ENCODE measurements at regions not wholly inside any gene's neighbourhood (a gene's known extent, or its start where the extent isn't known, plus 50 kb on each side); places are given as distances from the start of the nearest gene placed in this dataset.

GRCh38 chr18:28682912-28683311 lies 506.0 kb upstream of the CDH2 start:
- TF ChIP-seq CTCF (IDR thresholded peaks at IDR 0.05), result no peak
- no peak for TF ChIP-seq POLR2A (IDR thresholded peaks at IDR 0.05)
- DNase-seq (ENCODE audit: low spot score in 2 of 2), result no peak
- intact Hi-C loops (cut with DNase I; ENCODE audit: low total_unique reads), result no loop called here
- H3K4me3 ChIP-seq (ENCODE audit: low read depth, poor library complexity, severe bottlenecking), result no peak overlapping the region

- DNase-seq (ENCODE audit: low spot score in 2 of 2), result no peak
- no peak for TF ChIP-seq POLR2A (IDR thresholded peaks at IDR 0.05)
- no peak for TF ChIP-seq CTCF (IDR thresholded peaks at IDR 0.05)
- 63 to 74% methylated on average over 1 of the region's 1 CpG for WGBS, 2 donors
- intact Hi-C loops (cut with DNase I; ENCODE audit: low total_unique reads), result no loop called here
- no peak overlapping the region for H3K4me3 ChIP-seq (ENCODE audit: low read depth, poor library complexity, severe bottlenecking)
Observed at GRCh38 chr18:28669165-28669564, 492.2 kb upstream of the CDH2 start.

- no peak overlapping the region for H3K4me3 ChIP-seq (ENCODE audit: low read depth, poor library complexity, severe bottlenecking)
- intact Hi-C loops (cut with DNase I; ENCODE audit: low total_unique reads), result no loop called here
- TF ChIP-seq POLR2A (IDR thresholded peaks at IDR 0.05), result no peak
- no peak for TF ChIP-seq CTCF (IDR thresholded peaks at IDR 0.05)
- no peak for DNase-seq (ENCODE audit: low spot score in 2 of 2)
Observed at GRCh38 chr18:28666216-28666615, 489.3 kb upstream of the CDH2 start.

GRCh38 chr18:28657961-28658360 lies 481.0 kb upstream of the CDH2 start:
- no peak overlapping the region for H3K4me3 ChIP-seq (ENCODE audit: low read depth, poor library complexity, severe bottlenecking)
- TF ChIP-seq POLR2A (IDR thresholded peaks at IDR 0.05) (no peak), CTCF (IDR thresholded peaks at IDR 0.05) (no peak)
- intact Hi-C loops (cut with DNase I; ENCODE audit: low total_unique reads), result no loop called here
- no peak for DNase-seq (ENCODE audit: low spot score in 2 of 2)
- 16 to 20% methylated on average over 1 of the region's 1 CpG for WGBS, 2 donors

- no peak for DNase-seq (ENCODE audit: low spot score in 2 of 2)
- intact Hi-C loops (cut with DNase I; ENCODE audit: low total_unique reads), result no loop called here
- WGBS, 2 donors, result 86 to 88% methylated on average over 3 of the region's 3 CpGs
- H3K4me3 ChIP-seq (ENCODE audit: low read depth, poor library complexity, severe bottlenecking), result no peak overlapping the region
- TF ChIP-seq POLR2A (IDR thresholded peaks at IDR 0.05) (no peak), CTCF (IDR thresholded peaks at IDR 0.05) (no peak)
Observed at GRCh38 chr18:28652654-28653053, 475.7 kb upstream of the CDH2 start.

GRCh38 chr18:28651298-28651697 lies 474.4 kb upstream of the CDH2 start:
- WGBS, 2 donors, result 79 to 83% methylated on average over 12 of the region's 12 CpGs
- TF ChIP-seq CTCF (IDR thresholded peaks at IDR 0.05), result no peak
- H3K4me3 ChIP-seq (ENCODE audit: low read depth, poor library complexity, severe bottlenecking), result no peak overlapping the region
- DNase-seq (ENCODE audit: low spot score in 2 of 2), result no peak
- intact Hi-C loops (cut with DNase I; ENCODE audit: low total_unique reads), result no loop called here

Data from lower leg skin (tissue), 4 donors.